AG04449 (cell line): ENCODE measurements at regions not wholly inside any gene's neighbourhood (a gene's known extent, or its start where the extent isn't known, plus 50 kb on each side); places are given as distances from the start of the nearest gene placed in this dataset.

Source experiments
- CTCF ChIA-PET: fragments of 350-600 bp; formaldehyde crosslinking; extraction: SDS; loops from one replicate; lab custom pipeline; 2021; ENCODE audit warnings: antibody characterized with exemption; lab: Yijun Ruan, JAX
- POLR2A ChIA-PET: fragments of 400-600, 350-600 bp; formaldehyde crosslinking; extraction: SDS; loops from one replicate; lab custom pipeline; 2020; ENCODE audit warnings: antibody characterized with exemption, inconsistent platforms; lab: Yijun Ruan, JAX
- DNase-seq: peaks from one replicate; pipeline ENCODE4 v3.0.0-alpha.2; 2010; ENCODE audit warnings: low read depth, low spot score
- H3K4me3 ChIP-seq: 2 replicates; pipeline ENCODE4 v1.5.1; 2011; ENCODE audit warnings: low read depth, mild to moderate bottlenecking, control low read depth, low read length
- CTCF ChIP-seq: IDR thresholded peaks from one replicate; pipeline ENCODE4 v1.5.1; 2011; ENCODE audit warnings: mild to moderate bottlenecking, moderate library complexity, low read length, control low read depth, inconsistent platforms; ENCODE audit not compliant: insufficient read depth; ENCODE audit errors: missing control alignments

- TF ChIP-seq CTCF: no peak
- ChIA-PET POLR2A (no interaction called here), CTCF (no interaction called here)
- no peak overlapping the region for H3K4me3 ChIP-seq
- DNase-seq: no peak
Observed at GRCh38 chr2:67948506-67948905, 114.3 kb downstream of the C1D start.

DNA sequence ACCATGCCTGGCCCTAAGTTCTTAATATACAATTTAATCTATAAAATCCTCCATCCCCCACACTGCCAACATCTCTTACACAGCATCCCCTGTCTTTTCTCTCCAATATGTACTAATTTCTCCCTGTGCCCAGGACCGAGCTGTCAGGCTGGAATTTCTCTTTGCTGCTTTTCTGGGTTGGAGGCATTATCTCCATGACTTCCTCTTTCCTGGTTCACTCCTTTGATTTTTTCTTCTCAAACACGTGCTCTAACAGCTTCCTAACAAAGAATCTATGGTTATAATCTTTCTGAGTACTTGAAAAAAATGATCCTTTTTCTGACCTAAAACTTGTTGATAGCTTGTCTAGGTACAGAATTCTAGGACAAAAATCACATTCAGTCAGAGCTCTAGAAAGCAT is 112.8 kb downstream of the C1D start:
- ChIA-PET CTCF (interaction anchor here (1.1 kb wide), 1 partner anchor 104 kb away, joined by 3 read pairs; no protein-coding TSS in a partner anchor), POLR2A (no interaction called here)
- DNase-seq: no peak
- TF ChIP-seq CTCF: no peak
- H3K4me3 ChIP-seq: no peak overlapping the region

DNA sequence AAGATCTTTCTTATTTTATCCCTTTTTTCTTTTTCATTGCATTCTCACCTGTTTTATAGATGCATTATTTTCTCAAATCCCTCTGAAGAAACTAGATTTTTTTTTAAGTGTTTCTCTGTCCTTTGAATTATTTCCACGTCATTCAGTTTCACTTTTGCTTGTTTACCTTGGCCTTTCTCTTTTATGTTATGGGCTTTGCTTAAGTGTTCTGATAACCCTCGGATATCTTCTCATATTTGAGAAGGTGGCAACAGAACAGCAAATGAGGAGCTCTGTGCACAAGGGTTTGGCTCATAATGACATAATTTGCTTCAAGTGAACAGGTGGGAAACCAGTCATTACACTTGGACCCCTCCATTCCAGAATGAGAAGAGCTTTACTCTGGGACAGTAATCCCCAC is 111.9 kb downstream of the C1D start:
- no peak overlapping the region for H3K4me3 ChIP-seq
- CTCF ChIA-PET: interaction anchor here (0.8 kb wide), 1 partner anchor 13 kb away, joined by 4 read pairs; no protein-coding TSS in a partner anchor
- POLR2A ChIA-PET: no interaction called here
- no peak for TF ChIP-seq CTCF
- no peak for DNase-seq

- no peak overlapping the region for H3K4me3 ChIP-seq
- ChIA-PET CTCF (no interaction called here), POLR2A (no interaction called here)
- no peak for TF ChIP-seq CTCF
- DNase-seq: no peak
Observed at GRCh38 chr2:67952066-67952465, 110.7 kb downstream of the C1D start.

- no peak for TF ChIP-seq CTCF
- no peak for DNase-seq
- H3K4me3 ChIP-seq: no peak overlapping the region
- CTCF ChIA-PET: interaction anchor here (1.4 kb wide), 1 partner anchor 15 kb away, joined by 3 read pairs; no protein-coding TSS in a partner anchor
- POLR2A ChIA-PET: no interaction called here
Observed at GRCh38 chr2:67954093-67954748, 108.6 kb downstream of the C1D start.

DNA sequence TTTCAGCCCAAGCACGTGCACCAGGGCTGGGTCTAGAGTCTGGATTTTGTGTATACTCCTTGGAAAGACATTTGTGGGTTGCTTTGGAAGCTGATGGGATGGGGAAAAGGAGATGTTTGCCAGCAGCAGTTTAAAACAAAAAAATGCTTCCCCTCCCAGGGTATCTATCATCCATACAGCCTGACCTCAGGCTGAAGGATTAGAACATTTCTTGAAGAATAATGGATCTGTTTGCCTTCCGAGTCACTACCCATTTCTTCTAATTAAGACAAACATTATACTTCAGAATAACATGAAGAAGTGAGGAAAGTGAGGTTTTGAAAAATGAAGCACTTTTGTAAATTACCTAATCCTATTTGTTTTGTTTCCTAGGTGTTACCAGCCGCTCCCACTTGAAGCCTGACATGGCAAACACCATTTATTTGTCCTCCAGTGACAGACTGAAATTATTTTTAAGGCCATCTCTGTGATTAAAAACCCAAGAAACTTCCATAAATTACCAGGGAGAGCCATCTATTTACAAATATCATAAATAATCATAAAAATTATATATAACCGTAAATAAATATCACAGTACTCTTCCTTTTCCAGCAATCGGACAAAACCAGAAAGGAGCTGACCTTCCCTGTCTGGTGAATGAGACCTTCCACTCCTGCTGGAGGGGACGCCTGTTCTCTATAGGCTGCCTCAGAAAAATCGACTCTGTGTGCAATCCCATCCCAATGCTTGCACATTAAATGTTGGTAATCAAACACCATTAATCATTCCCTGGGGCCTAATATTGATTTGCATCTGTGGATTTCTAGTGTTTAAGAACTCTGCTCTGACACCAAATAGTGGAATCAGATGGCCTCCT is 106.8 kb downstream of the C1D start:
- H3K4me3 ChIP-seq: no peak overlapping the region
- no peak for DNase-seq
- no peak for TF ChIP-seq CTCF
- CTCF ChIA-PET: no interaction called here
- POLR2A ChIA-PET: no interaction called here
